GM06990 (cell line): ENCODE measurements at regions not wholly inside any gene's neighbourhood (a gene's known extent, or its start where the extent isn't known, plus 50 kb on each side); places are given as distances from the start of the nearest gene placed in this dataset.

ENCODE experiments used
- DNase-seq: peaks from one replicate; pipeline ENCODE4 v3.0.0-alpha.2; 2011; ENCODE audit not compliant: insufficient read length; ENCODE audit errors: extremely low read depth
- H3K27me3 ChIP-seq: replicated peaks from 2 replicates; pipeline ENCODE4 v1.6.0; 2011; ENCODE audit warnings: low read length; ENCODE audit not compliant: control insufficient read depth, insufficient read depth
- H3K36me3 ChIP-seq: 2 replicates; pipeline ENCODE4 v1.5.1; 2011; ENCODE audit warnings: low read length; ENCODE audit not compliant: control insufficient read depth, insufficient read depth
- H3K4me3 ChIP-seq: replicated peaks from 2 replicates; pipeline ENCODE4 v1.5.1; 2011; ENCODE audit warnings: low read depth, mild to moderate bottlenecking, control low read depth, low read length
- TF ChIP-seq, protein P1 (sequence below): IDR thresholded peaks from 2 replicates; pipeline ENCODE4 v1.5.1; 2011; ENCODE audit warnings: low read length, control low read depth, mild to moderate bottlenecking, inconsistent platforms; ENCODE audit not compliant: insufficient read depth, poor library complexity, severe bottlenecking

DNA sequence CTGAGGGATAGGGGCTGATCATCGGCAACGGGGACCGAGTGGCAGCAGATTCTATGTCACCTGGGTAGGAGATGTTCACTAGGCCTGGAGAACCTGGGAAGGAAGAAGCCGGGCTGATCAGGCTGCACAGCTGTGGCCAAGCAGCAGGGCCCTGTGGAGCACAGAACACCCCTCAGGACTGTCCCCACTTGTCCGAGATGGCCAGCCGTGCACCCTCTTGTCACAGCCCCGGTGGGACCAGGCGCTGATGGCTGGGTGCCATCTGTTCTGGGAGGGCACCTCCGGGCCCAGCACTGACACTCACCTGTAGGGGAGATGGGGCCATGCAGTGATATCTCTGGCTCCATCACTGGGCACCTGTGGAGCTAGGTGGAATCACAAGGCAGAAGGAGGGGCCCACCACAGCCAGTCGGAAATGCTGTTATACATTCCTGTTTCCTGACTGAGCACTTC lies 217.9 kb upstream of the RAB6C start:
- TF ChIP-seq, protein P1, sequence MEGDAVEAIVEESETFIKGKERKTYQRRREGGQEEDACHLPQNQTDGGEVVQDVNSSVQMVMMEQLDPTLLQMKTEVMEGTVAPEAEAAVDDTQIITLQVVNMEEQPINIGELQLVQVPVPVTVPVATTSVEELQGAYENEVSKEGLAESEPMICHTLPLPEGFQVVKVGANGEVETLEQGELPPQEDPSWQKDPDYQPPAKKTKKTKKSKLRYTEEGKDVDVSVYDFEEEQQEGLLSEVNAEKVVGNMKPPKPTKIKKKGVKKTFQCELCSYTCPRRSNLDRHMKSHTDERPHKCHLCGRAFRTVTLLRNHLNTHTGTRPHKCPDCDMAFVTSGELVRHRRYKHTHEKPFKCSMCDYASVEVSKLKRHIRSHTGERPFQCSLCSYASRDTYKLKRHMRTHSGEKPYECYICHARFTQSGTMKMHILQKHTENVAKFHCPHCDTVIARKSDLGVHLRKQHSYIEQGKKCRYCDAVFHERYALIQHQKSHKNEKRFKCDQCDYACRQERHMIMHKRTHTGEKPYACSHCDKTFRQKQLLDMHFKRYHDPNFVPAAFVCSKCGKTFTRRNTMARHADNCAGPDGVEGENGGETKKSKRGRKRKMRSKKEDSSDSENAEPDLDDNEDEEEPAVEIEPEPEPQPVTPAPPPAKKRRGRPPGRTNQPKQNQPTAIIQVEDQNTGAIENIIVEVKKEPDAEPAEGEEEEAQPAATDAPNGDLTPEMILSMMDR = no peak

GRCh38 chr2:129762386-129763189 lies 216.9 kb upstream of the RAB6C start:
- Histone ChIP-seq H3K27me3 (peaks cover 2% of the 10 kb centered on the region), H3K4me3 (no peak overlapping the region), H3K36me3 (no peaks in the 10 kb centered on the region)
- no peak for DNase-seq
- TF ChIP-seq, protein P1 = no peak

More for the DNA sequence above, 217.9 kb upstream of the RAB6C start:
- H3K4me3 ChIP-seq = no peak overlapping the region
- DNase-seq = no peak
- H3K27me3 ChIP-seq = no peaks in the 10 kb centered on the region; the same call in 1 of the 2 replicates
- no peaks in the 10 kb centered on the region for H3K36me3 ChIP-seq

GRCh38 chr2:129763190-129763846 lies 216.1 kb upstream of the RAB6C start:
- peaks cover 2% of the 10 kb centered on the region for H3K27me3 ChIP-seq
- DNase-seq = no peak
- H3K4me3 ChIP-seq = no peak overlapping the region
- TF ChIP-seq, protein P1 = no peak
- no peaks in the 10 kb centered on the region for H3K36me3 ChIP-seq

GRCh38 chr2:129763966-129764365 lies 215.5 kb upstream of the RAB6C start:
- H3K4me3 ChIP-seq = no peak overlapping the region
- no peaks in the 10 kb centered on the region for H3K36me3 ChIP-seq
- peaks cover 2% of the 10 kb centered on the region for H3K27me3 ChIP-seq
- TF ChIP-seq, protein P1 = no peak
- DNase-seq = no peak

DNA sequence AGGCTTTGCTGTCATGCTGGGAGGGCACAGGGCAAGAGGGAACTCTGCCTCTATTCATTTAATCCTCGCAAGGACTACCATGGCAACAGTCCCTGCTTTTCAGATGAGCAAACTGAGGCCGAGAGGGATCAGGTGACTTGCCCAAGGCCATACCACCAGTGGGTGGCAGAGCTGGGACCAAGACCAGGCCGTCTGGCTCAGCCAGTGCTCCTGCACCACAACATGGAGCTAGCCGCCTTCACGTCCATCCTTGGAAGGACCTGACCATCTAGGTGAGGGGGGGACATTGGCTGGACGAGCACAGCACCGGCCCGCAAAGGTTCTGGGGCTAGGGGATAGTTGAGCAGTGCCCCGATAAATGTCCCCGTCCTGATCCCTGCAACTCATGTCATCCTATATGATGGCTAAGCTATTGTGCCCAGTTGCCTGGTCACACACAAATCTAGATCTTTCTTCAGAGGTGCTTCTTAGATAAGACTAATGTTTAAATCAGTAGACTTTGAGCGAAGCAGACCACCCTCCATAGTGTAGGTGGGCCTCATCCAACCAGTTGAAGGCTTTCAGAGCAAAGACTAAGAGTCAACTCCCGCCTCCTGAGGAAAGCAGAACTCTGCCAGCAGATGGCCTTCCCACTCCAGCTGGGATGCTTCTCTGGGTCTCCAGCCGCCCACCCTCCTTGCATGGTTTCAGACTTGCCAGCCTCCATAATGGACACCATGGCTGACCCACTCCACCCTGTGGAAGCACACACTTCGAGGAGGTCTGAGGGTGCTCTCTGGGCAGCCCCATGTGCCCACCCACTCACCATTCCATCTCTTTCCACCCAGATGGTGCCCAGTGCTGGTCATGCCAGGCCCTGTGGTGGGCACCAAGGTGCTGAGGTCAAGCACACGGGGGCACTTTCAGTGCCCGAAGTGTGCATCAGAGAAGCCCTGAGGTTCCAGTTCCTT lies 214.8 kb upstream of the RAB6C start:
- H3K27me3 ChIP-seq = peaks cover 2% of the 10 kb centered on the region
- no peak overlapping the region for H3K4me3 ChIP-seq
- H3K36me3 ChIP-seq = no peaks in the 10 kb centered on the region
- TF ChIP-seq, protein P1 = peak; percentile 40
- DNase-seq = no peak
